ENCODE measurements at regions not wholly inside any gene's neighbourhood (a gene's known extent, or its start where the extent isn't known, plus 50 kb on each side); places are given as distances from the start of the nearest gene placed in this dataset.

DNA sequence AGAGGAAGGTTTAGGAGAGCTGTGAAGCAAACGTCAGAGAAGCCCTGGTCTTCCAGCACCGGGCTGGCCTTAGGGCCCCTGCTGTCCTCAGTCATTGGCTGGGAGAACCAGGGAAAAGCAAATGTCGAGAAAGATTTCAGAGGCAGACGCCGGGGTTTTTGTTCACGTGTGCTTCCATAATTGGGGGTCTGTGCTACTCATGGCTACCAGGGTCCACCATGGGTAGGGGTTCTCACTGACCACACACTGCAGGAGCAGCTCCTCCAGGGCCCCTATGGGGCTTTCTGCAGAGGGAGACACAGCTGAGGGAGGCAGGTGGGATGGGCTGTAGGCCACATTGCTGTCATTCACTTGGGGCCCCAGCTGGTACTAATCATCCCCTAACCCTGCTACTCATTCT, 291.8 kb upstream of the FOXQ1 start:
- DNase-seq (ENCODE audit: low read depth, low spot score) = no peak
- Histone ChIP-seq H3K4me3 (ENCODE audit: low read length) (no peak overlapping the region), H3K9me3 (ENCODE audit: control insufficient read depth, insufficient read depth, low read length) (no peaks in the 10 kb centered on the region), H3K27ac (ENCODE audit: low read length) (no peak overlapping the region), H3K36me3 (ENCODE audit: control insufficient read depth, insufficient read depth, low read length) (no peaks in the 10 kb centered on the region), H3K4me1 (ENCODE audit: control insufficient read depth, insufficient read depth, low read length) (no peaks in the 10 kb centered on the region; the same call in 1 of the 2 replicates), H3K27me3 (ENCODE audit: control insufficient read depth, insufficient read depth, low read length) (no peaks in the 10 kb centered on the region)
- WGBS (ENCODE audit: insufficient coverage, insufficient read length) = no CpG with 5 or more reads among the region's 6 CpGs

DNA sequence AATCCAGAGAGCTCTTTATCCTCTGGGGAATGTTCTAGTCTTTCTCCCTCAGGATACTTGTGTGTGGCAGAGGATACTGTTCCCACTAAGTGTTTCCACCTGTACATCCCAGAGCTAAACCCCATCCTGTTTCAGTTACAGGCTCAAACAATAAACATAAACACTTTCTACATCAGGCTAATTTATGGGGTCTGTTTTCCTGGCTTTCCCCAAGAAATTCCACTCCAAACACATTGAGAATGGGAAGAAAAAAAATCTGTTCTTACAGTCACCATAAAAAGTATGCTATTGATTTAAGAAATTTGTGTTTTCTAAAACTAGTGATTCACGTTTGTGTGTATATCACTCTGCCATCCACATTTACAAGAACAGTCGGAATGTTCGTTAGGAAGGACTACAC, 293.9 kb upstream of the FOXQ1 start:
- H3K4me3 ChIP-seq (ENCODE audit: low read length) = no peak overlapping the region
- no peak overlapping the region for H3K27ac ChIP-seq (ENCODE audit: low read length)
- H3K27me3 ChIP-seq (ENCODE audit: control insufficient read depth, insufficient read depth, low read length) = no peaks in the 10 kb centered on the region
- H3K36me3 ChIP-seq (ENCODE audit: control insufficient read depth, insufficient read depth, low read length) = no peaks in the 10 kb centered on the region
- DNase-seq (ENCODE audit: low read depth, low spot score) = no peak
- H3K4me1 ChIP-seq (ENCODE audit: control insufficient read depth, insufficient read depth, low read length) = no peaks in the 10 kb centered on the region
- no CpG with 5 or more reads among the region's 3 CpGs for WGBS (ENCODE audit: insufficient coverage, insufficient read length)
- no peaks in the 10 kb centered on the region for H3K9me3 ChIP-seq (ENCODE audit: control insufficient read depth, insufficient read depth, low read length)

DNA sequence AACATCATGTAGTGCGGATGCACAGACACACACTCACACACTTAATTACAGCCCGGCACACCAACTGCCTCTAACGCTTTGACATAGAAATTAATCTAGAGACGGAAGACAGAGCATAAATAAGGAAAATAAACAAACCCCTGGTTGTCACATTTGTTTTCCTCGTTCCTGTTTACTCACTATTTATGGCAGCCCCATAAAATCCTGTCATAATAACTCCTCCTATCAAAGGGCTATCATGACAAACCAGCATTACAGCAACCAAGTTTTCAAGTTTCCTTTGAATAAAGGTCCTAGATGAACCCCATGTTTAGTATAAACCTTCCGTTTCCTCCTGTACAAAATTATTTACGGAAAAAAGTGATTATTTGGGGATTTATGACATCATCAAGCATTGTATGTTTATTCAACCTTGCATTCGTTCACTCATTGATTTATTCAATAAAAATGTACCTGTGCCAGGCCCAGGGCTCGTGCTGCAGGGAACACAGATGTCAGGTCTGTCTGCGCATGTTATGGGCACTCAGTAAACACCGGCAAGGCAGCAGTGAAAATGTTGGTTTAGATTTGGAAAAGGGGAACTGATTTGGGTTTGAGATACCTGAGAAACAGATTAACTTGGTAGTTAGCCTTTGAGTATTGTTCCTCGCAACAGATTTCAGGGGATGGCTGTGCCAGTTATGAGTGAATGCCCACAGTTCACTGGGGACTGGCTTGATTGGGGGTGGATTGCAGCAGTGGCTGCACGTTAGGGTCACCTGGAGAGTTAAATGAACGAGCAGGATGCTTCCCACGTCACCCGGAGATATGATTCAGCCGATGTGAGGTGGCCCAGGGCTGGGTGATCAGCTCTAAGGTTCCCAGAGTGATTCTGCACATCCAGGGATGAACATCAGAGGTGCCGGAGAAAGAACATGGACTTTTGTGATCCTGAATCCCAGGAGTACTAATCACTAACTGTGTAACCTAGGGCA, 295.3 kb upstream of the FOXQ1 start:
- H3K27ac ChIP-seq (ENCODE audit: low read length) = no peak overlapping the region
- WGBS (ENCODE audit: insufficient coverage, insufficient read length) = no CpG with 5 or more reads among the region's 18 CpGs

GRCh38 chr6:1015825-1016224, 296.1 kb upstream of the FOXQ1 start:
- Histone ChIP-seq H3K27ac (ENCODE audit: low read length) (no peak overlapping the region), H3K4me3 (ENCODE audit: low read length) (no peak overlapping the region), H3K4me1 (ENCODE audit: control insufficient read depth, insufficient read depth, low read length) (no peaks in the 10 kb centered on the region), H3K36me3 (ENCODE audit: control insufficient read depth, insufficient read depth, low read length) (no peaks in the 10 kb centered on the region), H3K9me3 (ENCODE audit: control insufficient read depth, insufficient read depth, low read length) (no peaks in the 10 kb centered on the region), H3K27me3 (ENCODE audit: control insufficient read depth, insufficient read depth, low read length) (no peaks in the 10 kb centered on the region)
- no peak for DNase-seq (ENCODE audit: low read depth, low spot score)

More for the DNA sequence above, 295.3 kb upstream of the FOXQ1 start:
- no peak overlapping the region for H3K4me3 ChIP-seq (ENCODE audit: low read length)
- no peaks in the 10 kb centered on the region for H3K27me3 ChIP-seq (ENCODE audit: control insufficient read depth, insufficient read depth, low read length)
- H3K36me3 ChIP-seq (ENCODE audit: control insufficient read depth, insufficient read depth, low read length) = no peaks in the 10 kb centered on the region
- no peaks in the 10 kb centered on the region for H3K9me3 ChIP-seq (ENCODE audit: control insufficient read depth, insufficient read depth, low read length)
- no peak for DNase-seq (ENCODE audit: low read depth, low spot score)
- H3K4me1 ChIP-seq (ENCODE audit: control insufficient read depth, insufficient read depth, low read length) = no peaks in the 10 kb centered on the region

DNA sequence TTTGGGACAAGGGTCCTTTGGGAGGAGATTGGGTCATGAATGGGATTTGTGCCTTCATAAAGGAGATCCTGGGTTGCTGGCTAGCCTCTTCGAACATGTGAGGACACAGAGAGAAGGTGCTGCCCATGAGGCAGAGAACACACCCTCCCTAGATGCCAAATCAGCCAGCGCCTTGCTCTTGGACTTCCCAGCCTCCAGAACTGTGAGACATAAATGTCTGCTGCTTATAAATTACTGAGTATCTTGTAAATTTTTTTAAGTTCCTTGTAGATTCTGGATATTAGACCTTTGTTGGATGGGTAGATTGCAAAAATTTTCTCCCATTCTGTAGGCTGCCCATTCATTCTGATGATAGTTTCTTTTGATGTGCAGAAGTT, 297.5 kb upstream of the FOXQ1 start:
- no CpG with 5 or more reads among the region's 2 CpGs for WGBS (ENCODE audit: insufficient coverage, insufficient read length)
- Histone ChIP-seq H3K36me3 (ENCODE audit: control insufficient read depth, insufficient read depth, low read length) (no peaks in the 10 kb centered on the region), H3K4me3 (ENCODE audit: low read length) (no peak overlapping the region), H3K27me3 (ENCODE audit: control insufficient read depth, insufficient read depth, low read length) (no peaks in the 10 kb centered on the region), H3K9me3 (ENCODE audit: control insufficient read depth, insufficient read depth, low read length) (no peaks in the 10 kb centered on the region), H3K4me1 (ENCODE audit: control insufficient read depth, insufficient read depth, low read length) (no peaks in the 10 kb centered on the region), H3K27ac (ENCODE audit: low read length) (no peak overlapping the region)
- DNase-seq (ENCODE audit: low read depth, low spot score) = no peak

GRCh38 chr6:1013656-1014430, 298.1 kb upstream of the FOXQ1 start:
- WGBS (ENCODE audit: insufficient coverage, insufficient read length) = no CpG with 5 or more reads among the region's 7 CpGs
- no peak for DNase-seq (ENCODE audit: low read depth, low spot score)
- Histone ChIP-seq H3K4me3 (ENCODE audit: low read length) (no peak overlapping the region), H3K36me3 (ENCODE audit: control insufficient read depth, insufficient read depth, low read length) (no peaks in the 10 kb centered on the region), H3K27ac (ENCODE audit: low read length) (no peak overlapping the region), H3K9me3 (ENCODE audit: control insufficient read depth, insufficient read depth, low read length) (no peaks in the 10 kb centered on the region), H3K4me1 (ENCODE audit: control insufficient read depth, insufficient read depth, low read length) (no peaks in the 10 kb centered on the region), H3K27me3 (ENCODE audit: control insufficient read depth, insufficient read depth, low read length) (no peaks in the 10 kb centered on the region)

DNA sequence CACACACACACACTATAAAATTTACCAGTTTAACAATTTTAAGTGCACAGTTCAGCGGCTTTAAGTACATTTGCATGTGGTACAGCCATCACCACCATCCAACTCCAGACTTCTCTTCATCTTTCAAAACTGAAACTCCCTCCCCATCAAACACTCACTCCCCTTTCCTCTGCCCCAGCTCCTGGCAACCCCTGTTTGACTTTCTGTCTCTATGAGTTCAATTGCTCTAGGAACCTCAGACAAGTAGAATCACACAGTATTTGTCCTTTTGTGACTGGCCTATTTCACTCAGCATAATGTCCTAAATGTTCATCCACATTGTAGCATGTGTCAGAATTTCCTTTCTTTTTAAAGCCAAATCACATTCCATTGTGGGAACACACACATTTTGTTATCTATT, 302.8 kb upstream of the FOXQ1 start:
- WGBS (ENCODE audit: insufficient coverage, insufficient read length) = no CpG with 5 or more reads among the region's 1 CpG
- no peaks in the 10 kb centered on the region for H3K4me1 ChIP-seq (ENCODE audit: control insufficient read depth, insufficient read depth, low read length)

GRCh38 chr6:1007159-1007558, 304.7 kb upstream of the FOXQ1 start:
- H3K27ac ChIP-seq (ENCODE audit: low read length) = no peak overlapping the region
- H3K9me3 ChIP-seq (ENCODE audit: control insufficient read depth, insufficient read depth, low read length) = no peaks in the 10 kb centered on the region
- H3K27me3 ChIP-seq (ENCODE audit: control insufficient read depth, insufficient read depth, low read length) = no peaks in the 10 kb centered on the region
- WGBS (ENCODE audit: insufficient coverage, insufficient read length) = no CpG with 5 or more reads among the region's 4 CpGs
- no peak overlapping the region for H3K4me3 ChIP-seq (ENCODE audit: low read length)
- no peak for DNase-seq (ENCODE audit: low read depth, low spot score)
- H3K4me1 ChIP-seq (ENCODE audit: control insufficient read depth, insufficient read depth, low read length) = no peaks in the 10 kb centered on the region
- no peaks in the 10 kb centered on the region for H3K36me3 ChIP-seq (ENCODE audit: control insufficient read depth, insufficient read depth, low read length)

More for the DNA sequence above, 302.8 kb upstream of the FOXQ1 start:
- DNase-seq (ENCODE audit: low read depth, low spot score) = no peak
- no peaks in the 10 kb centered on the region for H3K9me3 ChIP-seq (ENCODE audit: control insufficient read depth, insufficient read depth, low read length)
- H3K4me3 ChIP-seq (ENCODE audit: low read length) = no peak overlapping the region
- H3K27me3 ChIP-seq (ENCODE audit: control insufficient read depth, insufficient read depth, low read length) = no peaks in the 10 kb centered on the region
- no peak overlapping the region for H3K27ac ChIP-seq (ENCODE audit: low read length)
- no peaks in the 10 kb centered on the region for H3K36me3 ChIP-seq (ENCODE audit: control insufficient read depth, insufficient read depth, low read length)

DNA sequence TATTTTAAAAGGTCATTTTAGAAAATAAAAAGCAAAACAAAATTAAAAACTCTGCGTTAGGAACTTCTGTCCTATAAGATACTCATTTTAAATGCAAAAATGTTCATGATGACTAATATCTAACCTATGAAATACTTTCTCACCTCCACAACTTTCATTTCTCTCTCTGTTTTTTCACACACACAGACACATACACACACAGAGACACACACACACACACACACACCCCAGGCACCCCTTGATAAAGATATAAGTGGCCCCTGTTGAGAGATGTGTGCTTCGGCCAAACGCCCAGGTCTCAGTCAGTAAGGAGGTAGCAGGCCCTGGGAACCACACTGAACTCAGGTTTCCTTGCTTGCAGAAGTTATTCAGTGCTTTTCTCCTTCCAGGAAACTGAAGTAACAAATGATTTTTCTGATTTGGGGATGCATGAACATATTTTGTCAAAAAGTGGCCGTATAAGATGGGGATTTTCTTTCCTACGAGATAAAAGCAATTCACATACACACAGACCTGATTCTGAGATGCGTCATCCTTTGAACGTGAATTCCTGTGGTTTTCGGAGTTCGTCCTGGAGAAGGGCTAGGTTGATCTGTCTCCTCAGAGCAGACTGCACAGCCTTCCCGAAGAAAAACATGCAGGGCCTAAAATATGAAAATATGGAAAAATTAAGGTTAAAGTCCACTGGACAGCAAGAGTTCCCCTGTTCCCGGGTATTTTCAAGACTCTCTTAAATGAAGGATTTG, 306.8 kb upstream of the FOXQ1 start:
- Histone ChIP-seq H3K9me3 (ENCODE audit: control insufficient read depth, insufficient read depth, low read length) (no peaks in the 10 kb centered on the region), H3K4me1 (ENCODE audit: control insufficient read depth, insufficient read depth, low read length) (no peaks in the 10 kb centered on the region), H3K27ac (ENCODE audit: low read length) (no peak overlapping the region), H3K27me3 (ENCODE audit: control insufficient read depth, insufficient read depth, low read length) (no peaks in the 10 kb centered on the region), H3K36me3 (ENCODE audit: control insufficient read depth, insufficient read depth, low read length) (no peaks in the 10 kb centered on the region), H3K4me3 (ENCODE audit: low read length) (no peak overlapping the region)
- no CpG with 5 or more reads among the region's 11 CpGs for WGBS (ENCODE audit: insufficient coverage, insufficient read length)
- no peak for DNase-seq (ENCODE audit: low read depth, low spot score)

DNA sequence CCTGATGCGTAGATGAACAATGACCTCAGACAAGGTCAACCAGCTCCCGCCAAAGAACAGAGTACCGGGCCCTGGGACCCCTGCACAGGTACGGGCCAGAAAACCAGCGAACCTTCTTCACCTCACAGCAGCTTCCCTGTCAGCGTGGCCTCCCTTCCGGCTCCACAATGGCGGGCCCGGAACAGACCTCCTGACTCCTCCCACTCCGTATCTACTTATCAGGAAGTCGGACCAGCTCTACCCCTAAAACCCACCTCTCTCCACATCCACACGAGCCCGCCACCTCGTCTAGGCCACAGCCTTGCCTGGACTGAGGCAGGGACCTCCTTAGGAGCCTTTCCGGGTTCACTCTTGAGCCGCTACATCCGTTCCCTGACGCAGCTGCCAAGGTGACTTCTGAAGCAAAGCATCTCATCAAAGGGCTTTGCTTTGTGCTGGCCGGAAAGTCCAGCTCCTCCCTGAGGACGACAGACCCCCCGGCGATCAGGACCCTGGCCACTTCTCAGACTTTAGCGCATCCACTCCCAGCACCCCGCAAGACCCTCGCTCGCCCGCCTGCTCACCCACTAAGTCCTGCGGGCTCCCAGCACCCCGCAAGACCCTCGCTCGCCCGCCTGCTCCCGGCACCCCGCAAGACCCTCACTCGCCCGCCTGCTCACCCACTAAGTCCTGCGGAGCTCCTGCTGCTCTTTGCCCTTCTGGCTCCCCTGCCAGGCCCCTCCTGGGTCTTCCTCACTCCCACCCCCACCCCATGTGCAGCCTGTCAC, 308.3 kb upstream of the FOXQ1 start:
- DNase-seq (ENCODE audit: low read depth, low spot score) = no peak
- H3K36me3 ChIP-seq (ENCODE audit: control insufficient read depth, insufficient read depth, low read length) = no peaks in the 10 kb centered on the region
- H3K27me3 ChIP-seq (ENCODE audit: control insufficient read depth, insufficient read depth, low read length) = no peaks in the 10 kb centered on the region
- H3K4me3 ChIP-seq (ENCODE audit: low read length) = no peak overlapping the region
- WGBS (ENCODE audit: insufficient coverage, insufficient read length) = no CpG with 5 or more reads among the region's 37 CpGs
- no peaks in the 10 kb centered on the region for H3K9me3 ChIP-seq (ENCODE audit: control insufficient read depth, insufficient read depth, low read length)
- no peak overlapping the region for H3K27ac ChIP-seq (ENCODE audit: low read length)
- no peaks in the 10 kb centered on the region for H3K4me1 ChIP-seq (ENCODE audit: control insufficient read depth, insufficient read depth, low read length)
